Activated CD4-positive, alpha-beta memory T cell treated with anti-CD3 and anti-CD28 coated beads, Interleukin-2, amount 10 ng/mL, durations not matched to agents 7 days and 5 days (primary cell): ENCODE measurements at regions not wholly inside any gene's neighbourhood (a gene's known extent, or its start where the extent isn't known, plus 50 kb on each side); places are given as distances from the start of the nearest gene placed in this dataset.
"Not testable (repeated sequence)": the region's sequence is repeated elsewhere in the genome, so short reads cannot be mapped to it uniquely, and the experiment has no call there.

Source experiments
- CTCF ChIA-PET: fragments of 350-600 bp; sonication (Branson Sonifier 250); formaldehyde crosslinking; loops from one replicate; lab custom pipeline; 2021; ENCODE audit warnings: antibody characterized with exemption, inconsistent platforms; lab: Charles Lee
- POLR2A ChIA-PET: fragments of 350-600 bp; sonication (Branson Sonifier 250); formaldehyde crosslinking; loops from one replicate; lab custom pipeline; 2021; ENCODE audit warnings: antibody characterized with exemption; lab: Charles Lee
- DNase-seq: peaks from one replicate; pipeline ENCODE4 v3.0.0-alpha.2; 2020
- H3K27ac Mint-ChIP-seq: one replicate; pipeline ENCODE4 v1.8.0; 2021; ENCODE audit warnings: mild to moderate bottlenecking, mixed read lengths
- H3K27me3 Mint-ChIP-seq: one replicate; pipeline ENCODE4 v1.8.0; 2021; ENCODE audit warnings: mixed read lengths
- H3K36me3 Mint-ChIP-seq: one replicate; pipeline ENCODE4 v1.8.0; 2021; ENCODE audit warnings: low read depth, mixed read lengths
- H3K4me1 Mint-ChIP-seq: one replicate; pipeline ENCODE4 v1.8.0; 2021; ENCODE audit warnings: mixed read lengths
- H3K4me3 Mint-ChIP-seq: one replicate; pipeline ENCODE4 v1.8.0; 2021; ENCODE audit warnings: mild to moderate bottlenecking, mixed read lengths
- H3K9me3 Mint-ChIP-seq: one replicate; pipeline ENCODE4 v1.8.0; 2021; ENCODE audit warnings: mixed read lengths

- H3K9me3 Mint-ChIP-seq = no peaks in the 10 kb centered on the region
- H3K36me3 Mint-ChIP-seq = no peaks in the 10 kb centered on the region
- ChIA-PET POLR2A (no interaction called here), CTCF (no interaction called here)
- H3K27me3 Mint-ChIP-seq = no peaks in the 10 kb centered on the region
- DNase-seq = no peak
- no peak overlapping the region for H3K27ac Mint-ChIP-seq
- peaks cover 28% of the 10 kb centered on the region for H3K4me1 Mint-ChIP-seq
- no peak overlapping the region for H3K4me3 Mint-ChIP-seq
Measured at GRCh38 chr22:25395468-25395867, 169.0 kb upstream of the GRK3 start.

GRCh38 chr22:25395915-25396314, 168.6 kb upstream of the GRK3 start:
- Mint-ChIP-seq H3K4me3 (no peak overlapping the region), H3K27ac (no peak overlapping the region), H3K9me3 (no peaks in the 10 kb centered on the region), H3K4me1 (peaks cover 28% of the 10 kb centered on the region), H3K36me3 (no peaks in the 10 kb centered on the region), H3K27me3 (no peaks in the 10 kb centered on the region)
- ChIA-PET POLR2A (no interaction called here), CTCF (no interaction called here)
- no peak for DNase-seq

DNA sequence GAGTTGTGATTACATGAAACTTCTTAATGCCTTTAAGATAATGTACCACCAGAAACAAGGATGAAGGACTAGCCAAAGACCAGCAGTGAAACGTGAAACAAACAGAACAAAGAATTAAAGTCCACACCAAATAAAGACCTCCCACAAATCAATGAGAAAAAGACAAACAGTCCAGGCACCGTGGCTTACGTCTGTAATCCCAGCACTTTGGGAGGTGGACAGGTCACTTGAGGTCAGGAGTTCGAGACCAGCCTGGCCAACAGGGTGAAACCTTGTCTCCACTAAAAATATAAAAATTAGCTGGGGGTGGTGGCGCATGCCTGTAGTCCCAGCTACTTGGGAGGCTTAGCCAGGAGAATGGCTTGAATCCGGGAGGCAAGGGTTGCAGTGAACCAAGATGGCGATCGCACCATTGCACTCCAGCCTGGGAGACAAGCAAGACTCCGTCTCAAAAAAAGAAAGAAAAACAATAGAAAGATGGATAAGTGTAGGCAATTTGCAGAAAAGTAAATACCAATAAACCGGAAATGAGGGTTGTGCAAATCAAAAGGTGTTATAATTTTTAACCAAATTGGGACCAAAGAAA, 167.8 kb upstream of the GRK3 start:
- Mint-ChIP-seq H3K9me3 (no peaks in the 10 kb centered on the region), H3K4me3 (no peak overlapping the region), H3K27me3 (no peaks in the 10 kb centered on the region), H3K4me1 (peaks cover 30% of the 10 kb centered on the region), H3K36me3 (no peaks in the 10 kb centered on the region), H3K27ac (no peak overlapping the region)
- CTCF ChIA-PET = interaction anchor here (0.7 kb wide), 1 partner anchor 46 kb away, joined by 4 read pairs; no protein-coding TSS in a partner anchor
- POLR2A ChIA-PET = no interaction called here
- DNase-seq = no peak

- Mint-ChIP-seq H3K27me3 (no peaks in the 10 kb centered on the region), H3K9me3 (no peaks in the 10 kb centered on the region), H3K4me1 (peaks cover 35% of the 10 kb centered on the region), H3K36me3 (no peaks in the 10 kb centered on the region), H3K27ac (no peak overlapping the region), H3K4me3 (no peak overlapping the region)
- ChIA-PET POLR2A (no interaction called here), CTCF (no interaction called here)
- no peak for DNase-seq
Measured at GRCh38 chr22:25397616-25398015, 166.9 kb upstream of the GRK3 start.

DNA sequence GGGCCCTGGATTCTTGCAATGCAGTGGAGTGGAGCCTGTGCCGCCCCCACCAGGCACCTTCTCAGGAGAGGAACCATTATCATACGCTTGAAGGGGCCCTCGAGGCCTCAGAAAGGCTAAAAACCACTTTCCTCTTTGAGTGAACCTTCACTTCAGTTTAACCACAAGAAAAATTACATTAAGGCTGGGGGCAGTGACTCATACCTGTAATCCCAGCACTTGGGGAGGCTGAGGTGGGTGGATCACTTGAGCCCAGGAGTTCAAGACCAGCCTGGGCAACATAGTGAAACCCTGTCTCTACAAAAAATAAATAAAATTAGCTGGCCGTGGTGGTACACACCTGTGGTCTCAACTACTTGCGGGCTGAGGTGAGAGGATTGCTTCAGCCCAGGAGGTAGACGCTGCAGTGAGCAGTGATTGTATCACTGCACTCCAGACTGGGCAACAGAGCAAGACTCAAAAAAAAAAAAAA, 165.8 kb upstream of the GRK3 start:
- POLR2A ChIA-PET, H3K27ac Mint-ChIP-seq, H3K4me3 Mint-ChIP-seq, H3K27me3 Mint-ChIP-seq, CTCF ChIA-PET, H3K9me3 Mint-ChIP-seq, H3K36me3 Mint-ChIP-seq: not testable (repeated sequence)
- H3K4me1 Mint-ChIP-seq = peaks cover 41% of the 10 kb centered on the region
- peak; percentile 38 for DNase-seq

DNA sequence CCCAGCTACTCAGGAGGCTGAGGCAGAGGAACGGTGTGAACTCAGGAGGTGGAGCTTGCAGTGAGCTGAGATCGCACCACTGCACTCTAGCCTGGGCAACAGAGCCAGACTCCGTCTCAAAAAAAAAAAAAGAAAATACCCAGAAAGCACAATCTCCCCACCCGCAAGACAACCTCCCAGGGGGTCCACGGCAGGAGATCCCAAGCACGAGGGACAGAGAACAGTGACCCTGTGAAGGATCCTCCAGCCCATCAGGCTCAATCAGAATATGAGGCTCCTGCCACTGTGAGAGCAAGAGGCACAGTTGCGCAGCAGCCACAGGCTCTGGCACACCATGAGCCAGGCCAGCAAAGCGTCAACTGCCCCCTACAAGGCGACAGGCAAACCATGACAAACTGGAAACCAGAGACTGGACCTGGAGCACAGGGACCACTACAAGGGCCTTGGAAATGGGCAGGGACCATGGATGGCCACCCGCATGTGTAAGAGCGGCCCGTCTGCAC, 164.8 kb upstream of the GRK3 start:
- Mint-ChIP-seq H3K27me3 (no peaks in the 10 kb centered on the region), H3K4me1 (peaks cover 48% of the 10 kb centered on the region), H3K27ac (no peak overlapping the region), H3K9me3 (no peaks in the 10 kb centered on the region), H3K36me3 (no peaks in the 10 kb centered on the region), H3K4me3 (no peak overlapping the region)
- ChIA-PET POLR2A (no interaction called here), CTCF (no interaction called here)
- DNase-seq = no peak

- Mint-ChIP-seq H3K4me3 (no peak overlapping the region), H3K27ac (no peak overlapping the region), H3K4me1 (peaks cover 45% of the 10 kb centered on the region), H3K36me3 (no peaks in the 10 kb centered on the region), H3K27me3 (no peaks in the 10 kb centered on the region), H3K9me3 (no peaks in the 10 kb centered on the region)
- no peak for DNase-seq
- ChIA-PET CTCF (no interaction called here), POLR2A (no interaction called here)
Measured at GRCh38 chr22:25402160-25402500, 162.3 kb upstream of the GRK3 start.

DNA sequence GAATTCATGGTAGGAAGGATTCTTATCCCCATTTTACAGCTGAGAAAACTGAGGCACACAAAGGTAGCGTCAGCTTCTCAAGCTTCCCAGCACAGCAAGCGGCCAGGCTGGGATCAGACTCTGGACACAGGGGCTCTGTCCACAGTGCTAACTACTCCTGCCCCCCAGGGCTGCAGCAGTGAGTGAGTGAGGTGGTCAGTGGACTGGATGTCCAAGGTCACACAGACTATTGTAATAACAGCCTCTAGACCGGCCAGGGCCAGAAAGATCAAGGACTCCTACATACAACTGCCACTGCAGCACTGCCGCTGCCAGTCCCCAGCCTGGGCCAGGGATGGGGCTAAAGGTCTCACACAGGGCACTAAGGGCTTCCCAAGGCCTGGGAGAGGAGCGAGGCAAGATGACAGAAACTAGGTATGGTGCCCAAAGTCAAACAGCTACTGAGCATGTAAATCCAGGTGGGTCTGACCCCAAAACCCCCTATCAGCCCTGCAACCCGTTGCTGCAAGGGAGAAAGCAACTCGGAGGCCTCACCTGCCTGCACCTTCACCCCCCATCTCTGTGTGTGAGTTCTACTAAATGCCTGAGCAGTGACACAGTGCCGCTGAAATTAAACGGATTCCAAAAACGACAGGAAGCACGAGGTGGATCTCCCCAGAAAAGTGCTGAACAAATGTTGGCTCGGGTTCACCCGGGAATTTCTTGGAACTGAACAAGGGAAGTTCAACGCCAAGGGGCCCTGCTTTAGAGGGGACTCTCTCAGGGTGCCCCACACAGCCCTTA, 161.8 kb upstream of the GRK3 start:
- no peak for DNase-seq
- H3K36me3 Mint-ChIP-seq = no peaks in the 10 kb centered on the region
- no peak overlapping the region for H3K4me3 Mint-ChIP-seq
- H3K9me3 Mint-ChIP-seq = no peaks in the 10 kb centered on the region
- H3K4me1 Mint-ChIP-seq = peaks cover 44% of the 10 kb centered on the region
- H3K27ac Mint-ChIP-seq = no peak overlapping the region
- CTCF ChIA-PET = interaction anchor here (1.1 kb wide), 1 partner anchor 13 kb away, joined by 4 read pairs; no protein-coding TSS in a partner anchor
- no peaks in the 10 kb centered on the region for H3K27me3 Mint-ChIP-seq
- POLR2A ChIA-PET = no interaction called here

DNA sequence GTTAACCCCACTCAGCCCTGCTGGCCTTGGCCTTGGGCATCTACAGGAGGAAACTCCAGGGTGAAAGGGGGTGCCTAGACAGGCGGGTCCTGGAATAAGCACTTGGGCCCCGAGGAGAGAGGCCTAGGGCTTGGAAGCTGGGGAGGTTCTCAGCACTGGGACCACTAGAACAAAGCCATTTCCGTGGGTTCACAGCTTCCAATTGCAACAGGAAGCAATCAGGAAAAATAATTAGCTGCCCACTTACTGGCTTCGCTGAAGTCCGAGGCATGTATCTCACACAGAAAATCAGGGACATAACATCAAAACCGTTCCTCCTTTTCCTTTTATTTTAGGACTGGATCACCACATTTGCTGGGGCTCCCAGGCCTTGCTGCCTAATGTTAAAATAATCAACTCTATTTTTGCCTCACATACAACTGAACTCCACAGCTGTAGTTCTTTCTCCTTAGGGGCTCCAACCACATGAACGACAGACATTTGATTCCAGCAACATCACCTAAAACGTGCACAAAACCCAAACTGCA, 161.1 kb upstream of the GRK3 start:
- Mint-ChIP-seq H3K4me1 (peaks cover 43% of the 10 kb centered on the region), H3K27ac (no peak overlapping the region), H3K4me3 (peak overlapping the region; percentile 80), H3K9me3 (no peaks in the 10 kb centered on the region), H3K27me3 (no peaks in the 10 kb centered on the region), H3K36me3 (no peaks in the 10 kb centered on the region)
- ChIA-PET CTCF (interaction anchor here (0.9 to 1.1 kb wide), 2 partner anchors 14 to 52 kb away, joined by 3 to 4 read pairs; no protein-coding TSS in a partner anchor), POLR2A (interaction anchor here (1.0 kb wide), 1 partner anchor 17 kb away, joined by 3 read pairs; no protein-coding TSS in a partner anchor)
- no peak for DNase-seq

- Mint-ChIP-seq H3K4me3 (peak overlapping the region; percentile 80), H3K36me3 (no peaks in the 10 kb centered on the region), H3K27me3 (no peaks in the 10 kb centered on the region), H3K27ac (no peak overlapping the region), H3K9me3 (no peaks in the 10 kb centered on the region), H3K4me1 (peaks cover 37% of the 10 kb centered on the region)
- no peak for DNase-seq
- CTCF ChIA-PET = interaction anchor here (0.9 to 1.1 kb wide), 2 partner anchors 15 to 53 kb away, joined by 3 to 4 read pairs; no protein-coding TSS in a partner anchor
- POLR2A ChIA-PET = interaction anchor here (1.0 kb wide), 1 partner anchor 18 kb away, joined by 3 read pairs; no protein-coding TSS in a partner anchor
Measured at GRCh38 chr22:25403811-25404471, 160.5 kb upstream of the GRK3 start.

GRCh38 chr22:25404556-25404927, 159.9 kb upstream of the GRK3 start:
- H3K9me3 Mint-ChIP-seq = no peaks in the 10 kb centered on the region
- ChIA-PET CTCF (no interaction called here), POLR2A (interaction anchor here (1.0 kb wide), 1 partner anchor 19 kb away, joined by 3 read pairs; no protein-coding TSS in a partner anchor)
- no peaks in the 10 kb centered on the region for H3K27me3 Mint-ChIP-seq
- no peaks in the 10 kb centered on the region for H3K36me3 Mint-ChIP-seq
- no peak for DNase-seq
- peak overlapping the region; percentile 80 for H3K4me3 Mint-ChIP-seq
- peaks cover 36% of the 10 kb centered on the region for H3K4me1 Mint-ChIP-seq
- no peak overlapping the region for H3K27ac Mint-ChIP-seq

- Mint-ChIP-seq H3K4me3 (peak overlapping the region; percentile 71), H3K4me1 (peaks cover 33% of the 10 kb centered on the region), H3K9me3 (no peaks in the 10 kb centered on the region), H3K27ac (no peak overlapping the region), H3K27me3 (no peaks in the 10 kb centered on the region), H3K36me3 (no peaks in the 10 kb centered on the region)
- CTCF ChIA-PET = no interaction called here
- POLR2A ChIA-PET = interaction anchor here (1.0 kb wide), 1 partner anchor 12 kb away, joined by 3 read pairs; no protein-coding TSS in a partner anchor
- peak; percentile 75 for DNase-seq
Measured at GRCh38 chr22:25404928-25405816, 159.3 kb upstream of the GRK3 start.
